Mammary epithelial cell (primary cell): ENCODE measurements at regions not wholly inside any gene's neighbourhood (a gene's known extent, or its start where the extent isn't known, plus 50 kb on each side); places are given as distances from the start of the nearest gene placed in this dataset.

Source experiments
- EZH2 ChIP-seq: IDR thresholded peaks from 2 replicates; pipeline ENCODE4 v1.6.1; 2012; ENCODE audit warnings: low read length, inconsistent platforms, borderline replicate concordance
- TF ChIP-seq, protein P1 (sequence below), 2 donors: IDR thresholded peaks in 1 of 2; conservative IDR thresholded peaks in 1 of 2; 2 replicates each; pipeline ENCODE4 v1.5.1; 2011 to 2012; ENCODE audit warnings: inconsistent platforms in 2 of 2, low read length in 2 of 2, mild to moderate bottlenecking in 2 of 2, control low read depth in 1 of 2, low read depth in 1 of 2; ENCODE audit not compliant: insufficient read depth in 1 of 2; ENCODE audit errors: extremely low read depth in 1 of 2

DNA sequence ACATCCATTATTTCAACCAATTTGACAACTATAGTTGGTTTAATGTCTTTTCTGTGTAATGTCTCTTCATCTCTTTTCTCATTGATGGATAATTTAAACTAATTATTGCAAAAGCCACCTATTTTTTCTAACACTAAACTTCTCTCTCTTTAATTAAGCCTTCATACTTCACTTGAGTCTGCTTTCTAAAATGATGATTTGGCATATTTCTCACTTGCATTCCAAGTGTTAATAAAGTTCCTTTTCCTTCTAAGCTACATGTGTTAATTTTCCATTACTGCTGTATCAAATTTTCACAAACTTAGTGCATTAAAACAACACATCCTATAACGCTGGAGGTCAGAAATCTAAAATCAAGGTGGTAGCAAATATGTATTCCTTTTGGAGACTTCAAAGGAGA lies 1743.8 kb upstream of the PCDH7 start:
- TF ChIP-seq, protein P1, sequence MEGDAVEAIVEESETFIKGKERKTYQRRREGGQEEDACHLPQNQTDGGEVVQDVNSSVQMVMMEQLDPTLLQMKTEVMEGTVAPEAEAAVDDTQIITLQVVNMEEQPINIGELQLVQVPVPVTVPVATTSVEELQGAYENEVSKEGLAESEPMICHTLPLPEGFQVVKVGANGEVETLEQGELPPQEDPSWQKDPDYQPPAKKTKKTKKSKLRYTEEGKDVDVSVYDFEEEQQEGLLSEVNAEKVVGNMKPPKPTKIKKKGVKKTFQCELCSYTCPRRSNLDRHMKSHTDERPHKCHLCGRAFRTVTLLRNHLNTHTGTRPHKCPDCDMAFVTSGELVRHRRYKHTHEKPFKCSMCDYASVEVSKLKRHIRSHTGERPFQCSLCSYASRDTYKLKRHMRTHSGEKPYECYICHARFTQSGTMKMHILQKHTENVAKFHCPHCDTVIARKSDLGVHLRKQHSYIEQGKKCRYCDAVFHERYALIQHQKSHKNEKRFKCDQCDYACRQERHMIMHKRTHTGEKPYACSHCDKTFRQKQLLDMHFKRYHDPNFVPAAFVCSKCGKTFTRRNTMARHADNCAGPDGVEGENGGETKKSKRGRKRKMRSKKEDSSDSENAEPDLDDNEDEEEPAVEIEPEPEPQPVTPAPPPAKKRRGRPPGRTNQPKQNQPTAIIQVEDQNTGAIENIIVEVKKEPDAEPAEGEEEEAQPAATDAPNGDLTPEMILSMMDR (conservative IDR thresholded peaks at IDR 0.05 in 1 of 2, IDR thresholded peaks at IDR 0.05 in 1 of 2; ENCODE audit: extremely low read depth in 1 of 2, insufficient read depth in 1 of 2, low read depth in 1 of 2, low read length in 2 of 2): no peak
- TF ChIP-seq EZH2: no peak
